GM12878 (cell line): ENCODE measurements at regions not wholly inside any gene's neighbourhood (a gene's known extent, or its start where the extent isn't known, plus 50 kb on each side); places are given as distances from the start of the nearest gene placed in this dataset.

Source experiments
- ATAC-seq: fragments of 200-7000 bp; cut with Tn5 transposase; 3 replicates; pipeline ENCODE4 v1.9.1; 2020; ENCODE audit warnings: mild to moderate bottlenecking, moderate library complexity
- BruUV-seq: library from RNA; stranded (reverse); fragments of 400-500 nt; replicated peaks from 2 replicates; lab custom pipeline; 2021; lab: Mats Ljungman, UMichigan
- CTCF ChIA-PET: fragments of 300-600 bp; sonication (Branson Sonifier 250); formaldehyde crosslinking; extraction: SDS; loops from one replicate; lab custom pipeline; 2021; ENCODE audit warnings: inconsistent platforms; lab: Yijun Ruan, JAX
- POLR2A ChIA-PET: fragments of 350-600 bp; formaldehyde crosslinking; extraction: SDS; loops from one replicate; lab custom pipeline; 2021; ENCODE audit warnings: inconsistent platforms; lab: Charles Lee
- RAD21 ChIA-PET: fragments of 300-600 bp; sonication (Branson Sonifier 250); formaldehyde crosslinking; loops from one replicate; lab custom pipeline; 2023; ENCODE audit warnings: antibody characterized with exemption; ENCODE audit not compliant: unreplicated experiment; lab: Charles Lee
- SMC1A ChIA-PET: fragments of 300-600 bp; sonication (Branson Sonifier 250); formaldehyde crosslinking; loops from one replicate; lab custom pipeline; 2023; ENCODE audit not compliant: unreplicated experiment, uncharacterized antibody; lab: Charles Lee
- DNase-seq: peaks from one replicate; pipeline ENCODE4 v3.0.0-alpha.2; 2011; ENCODE audit warnings: low read depth, low spot score
- FAIRE-seq: peaks from 3 replicates; lab custom pipeline; 2011; peaks lifted over from hg19 to GRCh38; lab: Jason Lieb, UNC
- H2AFZ ChIP-seq: 2 replicates; pipeline ENCODE4 v1.6.0; 2011; ENCODE audit warnings: low read depth, low read length, control low read depth; ENCODE audit not compliant: control insufficient read depth
- H3K27ac ChIP-seq: 2 replicates; pipeline ENCODE4 v1.5.1; 2011; ENCODE audit warnings: control low read depth; ENCODE audit not compliant: control insufficient read depth, insufficient read depth
- H3K27me3 ChIP-seq, 2 experiments: replicated peaks in 1 of 2; 2 replicates each; pipeline versions ENCODE4 v1.6.0 to v1.6.1; 2011; ENCODE audit warnings: low read length in 1 of 2; ENCODE audit not compliant: control insufficient read depth in 2 of 2, insufficient read depth in 2 of 2
- H3K36me3 ChIP-seq, 2 experiments: 2 replicates each; pipeline ENCODE4 v1.5.1; 2011; ENCODE audit warnings: low read length in 1 of 2; ENCODE audit not compliant: control insufficient read depth in 2 of 2, insufficient read depth in 2 of 2
- H3K4me1 ChIP-seq: 2 replicates; pipeline ENCODE4 v1.6.1; 2011; ENCODE audit warnings: mild to moderate bottlenecking, low read length, moderate library complexity, mixed read lengths; ENCODE audit not compliant: control insufficient read depth, insufficient read depth
- H3K4me2 ChIP-seq: 2 replicates; pipeline ENCODE4 v1.6.0; 2011; ENCODE audit warnings: control low read depth; ENCODE audit not compliant: control insufficient read depth, insufficient read depth
- H3K4me3 ChIP-seq: fragments of 200-600 bp; sonication (generic); 2 replicates; pipeline ENCODE4 v1.5.1; 2016
- H3K79me2 ChIP-seq: 2 replicates; pipeline ENCODE4 v1.6.0; 2011; ENCODE audit warnings: low read length; ENCODE audit not compliant: control insufficient read depth, insufficient read depth
- H3K9ac ChIP-seq: 2 replicates; pipeline ENCODE4 v1.8.0; 2011; ENCODE audit warnings: low read length, control low read depth, mixed read lengths; ENCODE audit not compliant: control insufficient read depth, insufficient read depth
- H3K9me3 ChIP-seq: replicated peaks from 3 replicates; pipeline ENCODE4 v1.5.1; 2011; ENCODE audit warnings: mild to moderate bottlenecking, low read length; ENCODE audit not compliant: control insufficient read depth, insufficient read depth
- H4K20me1 ChIP-seq: 2 replicates; pipeline ENCODE4 v1.6.0; 2011; ENCODE audit not compliant: control insufficient read depth, insufficient read depth
- BACH1 ChIP-seq: fragments of 450-650 bp; IDR thresholded peaks from 2 replicates; pipeline ENCODE4 v1.6.1; 2017; ENCODE audit warnings: mild to moderate bottlenecking, borderline replicate concordance
- E2F4 ChIP-seq: IDR thresholded peaks from 2 replicates; pipeline ENCODE4 v1.6.1; 2012; ENCODE audit warnings: low read depth, low read length, improper control_type of control experiment
- EZH2 ChIP-seq: IDR thresholded peaks from 2 replicates; pipeline ENCODE4 v1.6.1; 2012; ENCODE audit warnings: low read depth, mild to moderate bottlenecking, control low read depth, inconsistent platforms, low read length, borderline replicate concordance; ENCODE audit not compliant: control insufficient read depth
- GABPA ChIP-seq: IDR thresholded peaks from 2 replicates; pipeline ENCODE4 v1.6.1; 2014; ENCODE audit warnings: antibody characterized with exemption, low read depth, mild to moderate bottlenecking, inconsistent platforms
- IKZF1 ChIP-seq: fragments of 450-650 bp; conservative IDR thresholded peaks from 2 replicates; pipeline ENCODE4 v1.6.1; 2017; ENCODE audit warnings: antibody characterized with exemption, mild to moderate bottlenecking
- POLR2A ChIP-seq: IDR thresholded peaks from 2 replicates; pipeline ENCODE4 v1.6.1; 2011; ENCODE audit warnings: low read depth, mild to moderate bottlenecking, low read length
- WGBS: methylation state at CpG from one replicate; pipeline ENCODE4 v1.1.6; 2016; ENCODE audit warnings: low lambda C conversion rate; ENCODE audit not compliant: insufficient replicate concordance, insufficient coverage; ENCODE audit errors: missing lambda C conversion rate; 5-methylcytosine and 5-hydroxymethylcytosine counted together
- in situ Hi-C: fragments of 300-500 bp; cut with MboI; formaldehyde crosslinking; loops from 9 replicates; pipeline ENCODE4 v1.14.3; 2018; ENCODE audit warnings: mixed read lengths
- intact Hi-C: fragments of 100-400 bp; cut with micrococcal nuclease; formaldehyde crosslinking; loops from one replicate; pipeline ENCODE4 v1.14.2; 2022; ENCODE audit not compliant: unreplicated experiment
- TF ChIP-seq, protein P1 (sequence below): IDR thresholded peaks from 2 replicates; pipeline ENCODE4 v1.6.1; 2012; ENCODE audit warnings: mild to moderate bottlenecking, low read depth, low read length

DNA sequence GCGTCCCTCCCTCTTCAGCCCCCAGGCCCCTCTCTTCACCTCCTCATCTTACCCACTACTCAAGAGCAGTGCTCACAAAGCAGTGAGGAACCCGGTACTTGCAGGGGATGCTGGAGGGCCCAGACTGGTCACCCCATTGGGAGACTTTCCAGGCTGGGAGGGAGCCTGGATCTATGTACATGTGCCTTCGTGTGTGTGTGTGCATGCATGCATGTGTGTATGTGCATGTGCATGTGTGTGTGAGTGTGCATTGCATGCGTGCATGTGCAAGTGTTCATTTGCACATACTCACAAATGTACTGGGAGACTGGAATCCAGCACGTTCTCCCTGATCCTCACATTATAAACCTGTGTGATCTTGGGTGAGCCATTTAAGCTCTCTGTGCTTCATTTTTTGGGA lies 696.0 kb upstream of the EEF2KMT start (continued):
- TF ChIP-seq, protein P1, sequence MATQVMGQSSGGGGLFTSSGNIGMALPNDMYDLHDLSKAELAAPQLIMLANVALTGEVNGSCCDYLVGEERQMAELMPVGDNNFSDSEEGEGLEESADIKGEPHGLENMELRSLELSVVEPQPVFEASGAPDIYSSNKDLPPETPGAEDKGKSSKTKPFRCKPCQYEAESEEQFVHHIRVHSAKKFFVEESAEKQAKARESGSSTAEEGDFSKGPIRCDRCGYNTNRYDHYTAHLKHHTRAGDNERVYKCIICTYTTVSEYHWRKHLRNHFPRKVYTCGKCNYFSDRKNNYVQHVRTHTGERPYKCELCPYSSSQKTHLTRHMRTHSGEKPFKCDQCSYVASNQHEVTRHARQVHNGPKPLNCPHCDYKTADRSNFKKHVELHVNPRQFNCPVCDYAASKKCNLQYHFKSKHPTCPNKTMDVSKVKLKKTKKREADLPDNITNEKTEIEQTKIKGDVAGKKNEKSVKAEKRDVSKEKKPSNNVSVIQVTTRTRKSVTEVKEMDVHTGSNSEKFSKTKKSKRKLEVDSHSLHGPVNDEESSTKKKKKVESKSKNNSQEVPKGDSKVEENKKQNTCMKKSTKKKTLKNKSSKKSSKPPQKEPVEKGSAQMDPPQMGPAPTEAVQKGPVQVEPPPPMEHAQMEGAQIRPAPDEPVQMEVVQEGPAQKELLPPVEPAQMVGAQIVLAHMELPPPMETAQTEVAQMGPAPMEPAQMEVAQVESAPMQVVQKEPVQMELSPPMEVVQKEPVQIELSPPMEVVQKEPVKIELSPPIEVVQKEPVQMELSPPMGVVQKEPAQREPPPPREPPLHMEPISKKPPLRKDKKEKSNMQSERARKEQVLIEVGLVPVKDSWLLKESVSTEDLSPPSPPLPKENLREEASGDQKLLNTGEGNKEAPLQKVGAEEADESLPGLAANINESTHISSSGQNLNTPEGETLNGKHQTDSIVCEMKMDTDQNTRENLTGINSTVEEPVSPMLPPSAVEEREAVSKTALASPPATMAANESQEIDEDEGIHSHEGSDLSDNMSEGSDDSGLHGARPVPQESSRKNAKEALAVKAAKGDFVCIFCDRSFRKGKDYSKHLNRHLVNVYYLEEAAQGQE = no peak
- TF ChIP-seq GABPA (no peak), E2F4 (no peak), IKZF1 (no peak)
- TF ChIP-seq, all 136 proteins: peak for 0

GRCh38 chr16:5791011-5791657 lies 693.5 kb upstream of the EEF2KMT start:
- DNase-seq (no peak), ATAC-seq (no peak), FAIRE-seq (no peak)
- 34% methylated on average over 8 of the region's 8 CpGs for WGBS
- no peak overlapping the region for H3K4me2 ChIP-seq
- ChIA-PET RAD21 (no interaction called here), POLR2A (no interaction called here), CTCF (interaction anchor here (0.6 kb wide), 1 partner anchor 14 kb away, joined by 3 read pairs; no protein-coding TSS in a partner anchor), SMC1A (no interaction called here)
- no peak overlapping the region for H2AFZ ChIP-seq
- H3K4me3 ChIP-seq = no peak overlapping the region
- no peak for TF ChIP-seq BACH1
- no peak for TF ChIP-seq POLR2A
- no peak for TF ChIP-seq EZH2
- no peak overlapping the region for H3K9ac ChIP-seq
- in situ Hi-C loops = no loop called here
- no peaks in the 10 kb centered on the region for H3K36me3 ChIP-seq
- H3K9me3 ChIP-seq = no peaks in the 10 kb centered on the region
- H4K20me1 ChIP-seq = no peaks in the 10 kb centered on the region
- no peaks in the 10 kb centered on the region for H3K27me3 ChIP-seq
- H3K79me2 ChIP-seq = no peaks in the 10 kb centered on the region
- BruUV-seq = no TSS peak
- intact Hi-C loops = no loop called here
- no peak overlapping the region for H3K27ac ChIP-seq
- no peaks in the 10 kb centered on the region for H3K4me1 ChIP-seq
